ENCODE measurements at regions not wholly inside any gene's neighbourhood (a gene's known extent, or its start where the extent isn't known, plus 50 kb on each side); places are given as distances from the start of the nearest gene placed in this dataset.
"Not testable (repeated sequence)": the region's sequence is repeated elsewhere in the genome, so short reads cannot be mapped to it uniquely, and the experiment has no call there.

GRCh38 chrX:66751136-66751782 lies 112.4 kb upstream of the EDA2R start:
- DNase-seq (ENCODE audit: extremely low read depth, low read depth), result no peak
- TF ChIP-seq, protein P1, sequence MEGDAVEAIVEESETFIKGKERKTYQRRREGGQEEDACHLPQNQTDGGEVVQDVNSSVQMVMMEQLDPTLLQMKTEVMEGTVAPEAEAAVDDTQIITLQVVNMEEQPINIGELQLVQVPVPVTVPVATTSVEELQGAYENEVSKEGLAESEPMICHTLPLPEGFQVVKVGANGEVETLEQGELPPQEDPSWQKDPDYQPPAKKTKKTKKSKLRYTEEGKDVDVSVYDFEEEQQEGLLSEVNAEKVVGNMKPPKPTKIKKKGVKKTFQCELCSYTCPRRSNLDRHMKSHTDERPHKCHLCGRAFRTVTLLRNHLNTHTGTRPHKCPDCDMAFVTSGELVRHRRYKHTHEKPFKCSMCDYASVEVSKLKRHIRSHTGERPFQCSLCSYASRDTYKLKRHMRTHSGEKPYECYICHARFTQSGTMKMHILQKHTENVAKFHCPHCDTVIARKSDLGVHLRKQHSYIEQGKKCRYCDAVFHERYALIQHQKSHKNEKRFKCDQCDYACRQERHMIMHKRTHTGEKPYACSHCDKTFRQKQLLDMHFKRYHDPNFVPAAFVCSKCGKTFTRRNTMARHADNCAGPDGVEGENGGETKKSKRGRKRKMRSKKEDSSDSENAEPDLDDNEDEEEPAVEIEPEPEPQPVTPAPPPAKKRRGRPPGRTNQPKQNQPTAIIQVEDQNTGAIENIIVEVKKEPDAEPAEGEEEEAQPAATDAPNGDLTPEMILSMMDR (IDR thresholded peaks at IDR 0.05; ENCODE audit: low read depth, low read length), result no peak

- not testable (repeated sequence) for DNase-seq (ENCODE audit: extremely low read depth, low read depth)
Measured at GRCh38 chrX:66744519-66744918, 105.6 kb upstream of the EDA2R start.

DNA sequence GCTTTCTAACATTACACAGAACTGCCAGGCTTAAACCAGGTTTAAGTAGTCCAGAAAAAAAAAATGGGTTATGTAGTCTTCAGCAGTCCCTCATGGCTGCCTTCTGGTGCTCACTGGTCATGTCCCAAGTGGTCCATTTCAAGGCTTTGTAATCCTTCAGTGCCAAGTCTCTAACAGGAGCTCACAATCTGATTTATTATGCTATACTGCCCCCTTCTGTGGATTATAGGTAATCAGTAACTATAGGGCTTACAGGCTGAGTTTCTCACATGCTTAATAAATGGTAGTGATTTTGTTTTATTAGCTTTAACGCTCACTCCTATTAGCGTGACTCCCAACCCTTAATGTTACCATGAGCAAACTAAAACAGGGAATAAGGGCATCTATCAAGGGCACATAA lies 92.5 kb upstream of the EDA2R start:
- peak; percentile 10 for DNase-seq (ENCODE audit: extremely low read depth, low read depth)
- TF ChIP-seq, protein P1 (IDR thresholded peaks at IDR 0.05; ENCODE audit: low read depth, low read length), result peak; percentile 44

- TF ChIP-seq, protein P1 (IDR thresholded peaks at IDR 0.05; ENCODE audit: low read depth, low read length), result peak; percentile 52
- DNase-seq (ENCODE audit: extremely low read depth, low read depth), result peak; percentile 41
Measured at GRCh38 chrX:66728818-66729271, 90.0 kb upstream of the EDA2R start.

DNA sequence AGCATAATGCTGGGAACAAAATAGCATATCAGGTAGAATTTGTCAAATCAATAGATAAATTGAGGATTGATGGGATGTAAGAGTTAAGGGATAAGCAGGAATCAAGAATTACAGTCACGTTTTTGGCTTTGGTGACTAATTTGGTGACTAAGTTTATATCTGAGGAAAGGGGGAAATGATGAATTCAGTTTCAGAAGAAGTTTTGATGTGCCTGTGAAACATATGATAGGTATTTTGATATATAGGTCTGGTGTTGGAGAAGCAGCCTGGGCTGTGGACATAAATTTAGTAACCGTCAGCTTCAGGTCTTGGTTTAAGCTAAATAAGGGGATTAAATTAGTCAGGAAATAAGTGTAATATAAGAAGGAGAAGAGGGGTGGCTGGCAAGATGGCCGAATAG lies 79.0 kb upstream of the EDA2R start:
- TF ChIP-seq, protein P1 (IDR thresholded peaks at IDR 0.05; ENCODE audit: low read depth, low read length), result no peak
- DNase-seq (ENCODE audit: extremely low read depth, low read depth), result no peak

- TF ChIP-seq, protein P1 (IDR thresholded peaks at IDR 0.05; ENCODE audit: low read depth, low read length), result no peak
- no peak for DNase-seq (ENCODE audit: extremely low read depth, low read depth)
Measured at GRCh38 chrX:66698273-66699204, 59.7 kb upstream of the EDA2R start.

DNA sequence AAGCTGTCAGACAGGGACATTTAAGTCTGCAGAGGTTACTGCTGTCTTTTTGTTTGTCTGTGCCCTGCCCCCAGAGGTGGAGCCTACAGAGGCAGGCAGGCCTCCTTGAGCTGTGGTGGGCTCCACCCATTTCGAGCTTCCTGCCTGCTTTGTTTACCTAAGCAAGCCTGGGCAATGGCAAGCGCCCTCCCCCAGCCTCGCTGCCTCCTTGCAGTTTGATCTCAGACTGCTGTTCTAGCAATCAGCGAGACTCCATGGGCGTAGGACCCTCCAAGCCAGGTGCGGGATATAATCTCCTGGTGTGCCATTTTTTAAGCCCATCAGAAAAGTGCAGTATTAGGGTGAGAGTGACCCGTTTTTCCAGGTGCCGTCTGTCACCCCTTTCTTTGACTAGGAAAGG lies 53.6 kb upstream of the EDA2R start:
- not testable (repeated sequence) for DNase-seq (ENCODE audit: extremely low read depth, low read depth)
